ENCODE measurements at regions not wholly inside any gene's neighbourhood (a gene's known extent, or its start where the extent isn't known, plus 50 kb on each side); places are given as distances from the start of the nearest gene placed in this dataset.

DNA sequence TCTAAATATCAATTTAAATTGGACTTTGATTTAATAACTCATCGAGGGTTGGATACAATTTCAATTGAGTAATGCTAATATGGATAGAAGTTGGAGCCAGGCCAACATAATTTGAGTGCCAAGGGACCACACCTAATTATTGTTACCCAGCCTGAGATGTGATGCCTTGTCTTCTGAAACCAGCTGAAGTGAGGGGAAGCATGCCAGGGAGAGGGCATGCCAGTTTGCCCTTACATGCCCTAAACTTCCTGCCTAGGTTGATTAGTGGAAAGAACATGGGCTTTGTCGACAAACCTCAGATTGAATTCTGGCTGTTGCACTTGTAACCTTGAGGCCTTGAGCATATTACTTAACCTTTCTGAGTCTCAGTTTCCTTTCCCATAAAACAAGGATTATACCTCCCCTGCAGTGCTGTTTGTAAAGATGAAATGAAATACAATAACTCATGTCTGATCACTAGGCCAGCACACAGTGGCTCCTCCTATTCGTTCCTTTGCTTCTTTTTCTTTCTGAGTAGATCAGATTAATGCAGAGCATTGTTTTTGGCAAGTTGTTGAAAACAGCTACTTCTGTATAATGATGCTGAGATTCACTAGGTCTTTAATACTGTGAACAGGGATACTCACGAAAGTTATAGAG is 412.8 kb downstream of the TLE4 start:
- no peak overlapping the region for H3K27ac ChIP-seq
- POLR2A ChIA-PET (ENCODE audit: low non-redundant PET): no interaction called here
- DNase-seq (ENCODE audit: low spot score): peak; percentile 63
- CTCF ChIA-PET: no interaction called here
- TF ChIP-seq, protein P1, sequence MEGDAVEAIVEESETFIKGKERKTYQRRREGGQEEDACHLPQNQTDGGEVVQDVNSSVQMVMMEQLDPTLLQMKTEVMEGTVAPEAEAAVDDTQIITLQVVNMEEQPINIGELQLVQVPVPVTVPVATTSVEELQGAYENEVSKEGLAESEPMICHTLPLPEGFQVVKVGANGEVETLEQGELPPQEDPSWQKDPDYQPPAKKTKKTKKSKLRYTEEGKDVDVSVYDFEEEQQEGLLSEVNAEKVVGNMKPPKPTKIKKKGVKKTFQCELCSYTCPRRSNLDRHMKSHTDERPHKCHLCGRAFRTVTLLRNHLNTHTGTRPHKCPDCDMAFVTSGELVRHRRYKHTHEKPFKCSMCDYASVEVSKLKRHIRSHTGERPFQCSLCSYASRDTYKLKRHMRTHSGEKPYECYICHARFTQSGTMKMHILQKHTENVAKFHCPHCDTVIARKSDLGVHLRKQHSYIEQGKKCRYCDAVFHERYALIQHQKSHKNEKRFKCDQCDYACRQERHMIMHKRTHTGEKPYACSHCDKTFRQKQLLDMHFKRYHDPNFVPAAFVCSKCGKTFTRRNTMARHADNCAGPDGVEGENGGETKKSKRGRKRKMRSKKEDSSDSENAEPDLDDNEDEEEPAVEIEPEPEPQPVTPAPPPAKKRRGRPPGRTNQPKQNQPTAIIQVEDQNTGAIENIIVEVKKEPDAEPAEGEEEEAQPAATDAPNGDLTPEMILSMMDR (conservative IDR thresholded peaks at IDR 0.05; ENCODE audit: low read depth): no peak

DNA sequence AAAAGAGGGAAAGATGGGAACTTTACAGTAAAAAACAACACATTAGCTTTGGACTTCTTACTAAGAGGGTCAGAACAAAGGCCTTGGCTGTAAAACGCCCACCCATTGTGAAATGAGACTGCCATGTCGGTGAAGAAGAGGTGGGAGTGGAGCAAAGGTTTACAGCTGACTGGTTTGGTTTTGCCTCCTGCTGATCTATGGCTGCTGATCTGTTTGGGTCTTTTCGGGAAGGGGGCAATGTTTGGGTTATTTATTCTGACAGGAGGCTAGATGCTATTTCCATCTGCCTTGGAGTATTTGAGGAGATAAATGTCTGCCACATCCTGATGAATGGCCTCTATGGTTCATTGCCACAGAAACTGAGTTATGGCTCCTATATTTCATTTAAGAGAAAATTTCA is 408.7 kb downstream of the TLE4 start:
- TF ChIP-seq, protein P1 (conservative IDR thresholded peaks at IDR 0.05; ENCODE audit: low read depth): no peak
- no peak overlapping the region for H3K27ac ChIP-seq
- CTCF ChIA-PET: no interaction called here
- POLR2A ChIA-PET (ENCODE audit: low non-redundant PET): no interaction called here
- DNase-seq (ENCODE audit: low spot score): no peak

DNA sequence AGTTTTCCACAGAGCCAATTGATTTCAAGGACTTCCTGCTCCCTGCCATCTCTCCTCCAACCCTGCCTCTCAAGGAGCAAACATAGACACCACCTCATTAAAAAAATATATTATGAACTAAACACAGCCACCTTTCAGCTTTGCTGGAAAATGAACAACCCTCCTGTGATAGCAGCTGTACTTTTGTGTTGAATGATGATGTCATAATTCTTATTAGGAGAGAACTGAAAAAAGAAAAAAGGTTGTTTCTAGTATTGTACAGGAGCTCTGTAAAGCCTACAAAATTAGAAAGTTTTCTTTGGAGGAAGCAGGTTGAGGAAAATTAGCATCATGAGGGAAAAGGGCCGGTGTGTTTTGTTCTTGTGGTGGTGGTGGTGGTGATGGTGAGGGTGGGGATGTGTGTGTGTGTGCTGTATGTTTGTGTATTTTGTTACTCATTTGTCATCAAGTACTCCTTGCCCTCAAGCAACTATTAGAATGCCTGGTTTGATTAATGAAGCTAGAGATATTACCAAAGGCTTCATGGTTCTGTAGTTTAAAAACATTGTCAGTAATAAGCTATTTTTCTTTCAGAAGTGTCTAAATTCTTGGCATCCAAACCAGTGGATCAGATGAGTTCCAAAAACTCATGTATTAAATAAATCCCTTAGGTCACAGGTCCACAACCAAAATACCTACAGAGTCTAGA is 405.9 kb downstream of the TLE4 start:
- ChIA-PET POLR2A (ENCODE audit: low non-redundant PET) (no interaction called here), CTCF (no interaction called here)
- no peak overlapping the region for H3K27ac ChIP-seq
- TF ChIP-seq, protein P1 (conservative IDR thresholded peaks at IDR 0.05; ENCODE audit: low read depth): no peak
- DNase-seq (ENCODE audit: low spot score): no peak

DNA sequence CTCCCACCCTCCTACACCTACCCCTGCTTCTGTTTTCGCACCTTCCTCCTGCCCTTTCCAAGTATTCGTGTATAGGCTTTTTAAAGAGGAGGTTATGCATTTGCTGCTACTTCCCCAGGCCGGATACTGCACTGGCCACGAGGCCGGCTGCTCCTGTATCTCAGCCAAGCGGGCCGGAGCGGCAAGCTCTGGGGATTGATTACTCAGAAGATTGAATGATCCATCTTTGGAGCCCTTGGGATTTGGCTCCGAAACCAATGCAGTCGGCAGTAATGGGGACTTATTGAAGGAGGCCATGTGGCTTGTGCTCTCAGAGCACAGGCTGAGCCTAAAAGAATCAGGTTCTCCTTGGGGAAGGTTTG is 405.3 kb downstream of the TLE4 start:
- CTCF ChIA-PET: no interaction called here
- TF ChIP-seq, protein P1 (conservative IDR thresholded peaks at IDR 0.05; ENCODE audit: low read depth): no peak
- H3K27ac ChIP-seq: no peak overlapping the region
- POLR2A ChIA-PET (ENCODE audit: low non-redundant PET): no interaction called here
- DNase-seq (ENCODE audit: low spot score): no peak

DNA sequence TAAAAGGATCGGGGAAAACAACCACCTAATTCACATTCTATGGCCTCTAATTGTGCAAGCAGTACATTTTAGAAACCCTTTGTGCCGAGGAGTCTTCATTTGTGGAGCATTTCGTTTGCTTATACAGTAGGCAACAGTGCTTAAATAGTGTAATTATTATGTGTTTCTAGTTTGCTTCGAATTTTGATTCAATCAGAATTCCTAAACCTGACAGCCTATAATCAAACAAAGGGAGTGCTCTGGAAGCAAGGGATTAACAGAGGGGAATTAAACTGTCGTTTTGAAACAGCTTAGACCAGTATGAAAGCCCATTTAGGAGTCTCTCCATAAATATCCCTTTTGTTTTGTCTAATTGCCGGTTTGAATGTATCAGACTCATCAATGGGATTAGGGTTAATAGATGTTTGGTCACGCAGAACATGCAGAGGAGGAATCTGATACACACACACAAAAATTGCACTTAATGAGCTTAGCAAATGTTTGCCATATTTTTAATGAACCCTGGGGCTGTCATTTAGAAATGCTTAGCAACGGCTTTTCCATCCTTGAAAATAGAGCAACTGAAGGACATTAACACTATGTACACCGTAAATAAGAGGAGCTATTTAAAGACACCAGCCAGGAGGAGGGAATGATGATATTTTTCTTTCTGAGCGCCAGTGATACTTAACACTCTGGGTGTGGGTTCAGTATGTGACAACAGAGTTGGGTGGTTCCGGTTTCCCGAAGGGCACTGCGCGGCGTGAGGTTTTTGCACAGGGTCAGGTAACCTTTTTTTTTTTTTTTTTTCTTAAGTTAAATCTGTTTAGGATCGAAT is 404.7 kb downstream of the TLE4 start:
- POLR2A ChIA-PET (ENCODE audit: low non-redundant PET): no interaction called here
- no peak overlapping the region for H3K27ac ChIP-seq
- TF ChIP-seq, protein P1 (conservative IDR thresholded peaks at IDR 0.05; ENCODE audit: low read depth): no peak
- DNase-seq (ENCODE audit: low spot score): no peak
- CTCF ChIA-PET: no interaction called here

DNA sequence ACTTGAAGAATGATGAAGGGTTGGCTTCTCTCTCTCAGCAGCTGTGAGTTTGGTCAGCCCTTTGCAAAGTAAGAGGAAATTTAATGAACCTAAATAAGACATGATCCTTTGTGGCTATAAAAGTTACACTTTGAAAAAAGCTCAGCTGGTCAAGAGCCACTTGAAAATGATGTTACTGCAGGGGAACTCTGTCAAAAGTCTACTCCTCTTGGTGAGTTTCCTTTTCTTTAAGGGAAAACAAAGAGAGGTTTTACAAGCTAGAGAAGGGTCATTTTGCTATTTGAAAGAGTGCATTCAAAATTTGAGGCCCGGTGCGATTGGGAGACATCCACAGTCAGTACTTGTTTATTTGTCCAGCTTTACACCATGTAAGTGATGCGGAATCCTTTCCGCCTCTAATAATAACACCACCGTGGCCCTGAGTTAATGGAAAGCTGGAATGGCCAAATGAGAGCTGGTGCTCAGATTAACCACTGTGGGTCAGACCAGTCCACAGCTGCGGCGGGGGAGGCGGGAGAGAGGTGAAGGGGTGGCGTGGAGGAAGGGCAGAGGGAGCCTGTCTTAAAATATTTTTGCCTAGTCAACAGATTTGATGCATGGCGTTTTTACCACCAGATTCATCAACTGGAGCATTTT is 404.0 kb downstream of the TLE4 start:
- TF ChIP-seq, protein P1 (conservative IDR thresholded peaks at IDR 0.05; ENCODE audit: low read depth): no peak
- CTCF ChIA-PET: interaction anchor here (0.7 kb wide), 1 partner anchor 290 kb away, joined by 3 read pairs; no protein-coding TSS in a partner anchor
- POLR2A ChIA-PET (ENCODE audit: low non-redundant PET): no interaction called here
- no peak for DNase-seq (ENCODE audit: low spot score)
- H3K27ac ChIP-seq: no peak overlapping the region
